MCF 10A (cell line): ENCODE measurements at regions not wholly inside any gene's neighbourhood (a gene's known extent, or its start where the extent isn't known, plus 50 kb on each side); places are given as distances from the start of the nearest gene placed in this dataset.

ENCODE experiments used
- BruUV-seq: library from RNA; stranded (reverse); fragments of 400-500 nt; replicated peaks from 2 replicates; lab custom pipeline; 2021; lab: Mats Ljungman, UMichigan
- CTCF ChIA-PET: fragments of 300-600 bp; sonication (Branson Sonifier 250); formaldehyde crosslinking; extraction: SDS; loops from one replicate; lab custom pipeline; 2021; ENCODE audit warnings: antibody characterized with exemption, inconsistent platforms; lab: Yijun Ruan, JAX
- POLR2A ChIA-PET: fragments of 300-600, 350-650 bp; sonication (Branson Sonifier 250); formaldehyde crosslinking; extraction: SDS; loops from one replicate; lab custom pipeline; 2020; ENCODE audit warnings: antibody characterized with exemption, inconsistent platforms; lab: Yijun Ruan, JAX
- DNase-seq: peaks from one replicate; pipeline ENCODE4 v3.0.0-alpha.2; 2018; ENCODE audit not compliant: unreplicated experiment
- H3K27ac Mint-ChIP-seq: one replicate; pipeline ENCODE4 v1.8.0; 2022; ENCODE audit warnings: mild to moderate bottlenecking, low read depth, mixed read lengths; ENCODE audit not compliant: unreplicated experiment
- H3K27me3 Mint-ChIP-seq: one replicate; pipeline ENCODE4 v1.8.0; 2022; ENCODE audit warnings: mixed read lengths; ENCODE audit not compliant: insufficient read depth, unreplicated experiment
- H3K36me3 Mint-ChIP-seq: one replicate; pipeline ENCODE4 v1.8.0; 2022; ENCODE audit warnings: mild to moderate bottlenecking, moderate library complexity, mixed read lengths; ENCODE audit not compliant: insufficient read depth, unreplicated experiment
- H3K4me1 Mint-ChIP-seq: one replicate; pipeline ENCODE4 v1.8.0; 2022; ENCODE audit warnings: mixed read lengths; ENCODE audit not compliant: insufficient read depth, unreplicated experiment
- H3K4me3 Mint-ChIP-seq: one replicate; pipeline ENCODE4 v1.8.0; 2022; ENCODE audit warnings: mild to moderate bottlenecking, moderate library complexity, mixed read lengths; ENCODE audit not compliant: unreplicated experiment
- H3K9me3 Mint-ChIP-seq: one replicate; pipeline ENCODE4 v1.8.0; 2022; ENCODE audit warnings: mixed read lengths; ENCODE audit not compliant: unreplicated experiment
- CTCF ChIP-seq: fragments of 200-600 bp; IDR thresholded peaks from one replicate; pipeline ENCODE4 v1.8.0; 2022; ENCODE audit warnings: antibody characterized with exemption, mild to moderate bottlenecking; ENCODE audit not compliant: unreplicated experiment
- intact Hi-C: fragments of 100-400 bp; cut with micrococcal nuclease; formaldehyde crosslinking; loops from 2 replicates; pipeline ENCODE4 v1.14.1; 2022

- Mint-ChIP-seq H3K27me3 (peaks cover 91% of the 10 kb centered on the region), H3K4me3 (no peak overlapping the region), H3K36me3 (no peaks in the 10 kb centered on the region), H3K9me3 (no peaks in the 10 kb centered on the region), H3K4me1 (no peaks in the 10 kb centered on the region), H3K27ac (no peak overlapping the region)
- intact Hi-C loops, result no loop called here
- CTCF ChIA-PET, result interaction anchor here (1.9 kb wide), 1 partner anchor 25 kb away, joined by 6 read pairs; no protein-coding TSS in a partner anchor
- no TSS peak for BruUV-seq
- POLR2A ChIA-PET, result interaction anchor here (0.7 kb wide), 1 partner anchor 458 kb away, joined by 3 read pairs; no protein-coding TSS in a partner anchor
- no peak for TF ChIP-seq CTCF
- peak; percentile 35 for DNase-seq
Measured at GRCh38 chr16:82481455-82481854, 145.3 kb upstream of the CDH13 start.

- ChIA-PET CTCF (interaction anchor here (1.3 to 3.3 kb wide), 2 partner anchors 13 to 20 kb away, joined by 4 to 9 read pairs; no protein-coding TSS in a partner anchor), POLR2A (no interaction called here)
- intact Hi-C loops, result no loop called here
- DNase-seq, result no peak
- no peak for TF ChIP-seq CTCF
- no peaks in the 10 kb centered on the region for H3K4me1 Mint-ChIP-seq
- no peaks in the 10 kb centered on the region for H3K9me3 Mint-ChIP-seq
- BruUV-seq, result no TSS peak
- H3K27ac Mint-ChIP-seq, result no peak overlapping the region
- H3K4me3 Mint-ChIP-seq, result no peak overlapping the region
- peaks cover 100% of the 10 kb centered on the region for H3K27me3 Mint-ChIP-seq
- no peaks in the 10 kb centered on the region for H3K36me3 Mint-ChIP-seq
Measured at GRCh38 chr16:82476786-82477185, 150.0 kb upstream of the CDH13 start.

GRCh38 chr16:82470620-82471152, 156.1 kb upstream of the CDH13 start:
- Mint-ChIP-seq H3K4me3 (no peak overlapping the region), H3K27ac (no peak overlapping the region), H3K27me3 (peaks cover 76% of the 10 kb centered on the region), H3K4me1 (no peaks in the 10 kb centered on the region), H3K36me3 (no peaks in the 10 kb centered on the region), H3K9me3 (no peaks in the 10 kb centered on the region)
- POLR2A ChIA-PET, result no interaction called here
- CTCF ChIA-PET, result interaction anchor here (0.6 to 0.7 kb wide), 2 partner anchors 13 to 17 kb away, joined by 3 to 9 read pairs; no protein-coding TSS in a partner anchor
- intact Hi-C loops, result no loop called here
- BruUV-seq, result no TSS peak
- no peak for TF ChIP-seq CTCF
- DNase-seq, result no peak

- Mint-ChIP-seq H3K4me3 (no peak overlapping the region), H3K4me1 (no peaks in the 10 kb centered on the region), H3K9me3 (no peaks in the 10 kb centered on the region), H3K27ac (no peak overlapping the region), H3K27me3 (peaks cover 76% of the 10 kb centered on the region), H3K36me3 (no peaks in the 10 kb centered on the region)
- POLR2A ChIA-PET, result no interaction called here
- intact Hi-C loops, result no loop called here
- BruUV-seq, result no TSS peak
- CTCF ChIA-PET, result interaction anchor here (4.2 kb wide), 1 partner anchor 15 kb away, joined by 39 read pairs; no protein-coding TSS in a partner anchor
- TF ChIP-seq CTCF, result no peak
- DNase-seq, result no peak
Measured at GRCh38 chr16:82470016-82470415, 156.8 kb upstream of the CDH13 start.
